Kidney (tissue), 13 donors: ENCODE measurements at regions not wholly inside any gene's neighbourhood (a gene's known extent, or its start where the extent isn't known, plus 50 kb on each side); places are given as distances from the start of the nearest gene placed in this dataset.

Experiments used
- DNase-seq, 5 donors: peaks; one replicate each; pipeline ENCODE4 v3.0.0-alpha.2; 2013 to 2020
- FAIRE-seq: peaks from 2 replicates; lab custom pipeline; 2012; peaks lifted over from hg19 to GRCh38; lab: Jason Lieb, UNC
- H3K27ac ChIP-seq, 2 donors: one replicate each; pipeline ENCODE4 v1.7.0; 2013; ENCODE audit warnings: low read depth in 2 of 2, low read length in 2 of 2, inconsistent platforms in 1 of 2
- H3K27me3 ChIP-seq: one replicate; pipeline ENCODE4 v1.7.1; 2013; ENCODE audit warnings: low read length, inconsistent platforms; ENCODE audit not compliant: control insufficient read depth, insufficient read depth
- H3K36me3 ChIP-seq, 3 donors: one replicate each; pipeline versions ENCODE4 v1.7.0 to v1.7.1; 2013; ENCODE audit warnings: low read length in 3 of 3, control low read depth in 1 of 3, inconsistent platforms in 1 of 3; ENCODE audit not compliant: insufficient read depth in 3 of 3, control insufficient read depth in 2 of 3
- H3K4me1 ChIP-seq, 3 donors: one replicate each; pipeline versions ENCODE4 v1.7.0 to v1.7.1; 2013; ENCODE audit warnings: low read length in 3 of 3, inconsistent platforms in 1 of 3, low read depth in 1 of 3; ENCODE audit not compliant: control insufficient read depth in 2 of 3, insufficient read depth in 2 of 3
- H3K4me3 ChIP-seq, 3 donors: one replicate each; pipeline versions ENCODE4 v1.7.0 to v1.8.1; 2013; ENCODE audit warnings: low read length in 3 of 3, control low read depth in 1 of 3, inconsistent platforms in 1 of 3
- H3K9ac ChIP-seq, 3 donors: one replicate each; pipeline versions ENCODE4 v1.7.0 to v1.7.1; 2013; ENCODE audit warnings: low read length in 3 of 3, control low read depth in 1 of 3, inconsistent platforms in 1 of 3
- H3K9me3 ChIP-seq, 3 donors: one replicate each; pipeline versions ENCODE4 v1.7.0 to v1.7.1; 2013; ENCODE audit warnings: low read length in 3 of 3, control low read depth in 1 of 3, inconsistent platforms in 1 of 3; ENCODE audit not compliant: control insufficient read depth in 2 of 3, insufficient read depth in 1 of 3
- CTCF ChIP-seq: IDR thresholded peaks from 3 replicates; pipeline ENCODE4 v1.5.1; 2012; ENCODE audit warnings: mild to moderate bottlenecking, moderate library complexity, borderline replicate concordance; ENCODE audit not compliant: insufficient read depth; ENCODE audit errors: extremely low read depth
- intact Hi-C: fragments of 100-400 bp; cut with DNase I; formaldehyde crosslinking; loops from one replicate; pipeline ENCODE4 v1.11.1; 2022
- donor health status: control.
- donor health status: control.
- donor health status: control.
- donor health status: control.
- donor health status: control.
- donor health status: DM: yes; HTN: yes; CAD: no.
- donor health status: Normal renal cell carcinoma (clear cell type).

GRCh38 chr2:107595285-107595684 is 231.4 kb upstream of the RGPD4 start:
- no peak overlapping the region for H3K9ac ChIP-seq
- no peaks in the 10 kb centered on the region for H3K27me3 ChIP-seq
- no peaks in the 10 kb centered on the region for H3K9me3 ChIP-seq
- no peak for FAIRE-seq
- TF ChIP-seq CTCF: no peak
- H3K27ac ChIP-seq: no peak overlapping the region
- intact Hi-C loops: no loop called here
- no peaks in the 10 kb centered on the region for H3K4me1 ChIP-seq
- no peaks in the 10 kb centered on the region for H3K36me3 ChIP-seq
- H3K4me3 ChIP-seq: no peak overlapping the region
- no peak for DNase-seq

GRCh38 chr2:107595749-107596148 is 230.9 kb upstream of the RGPD4 start:
- Histone ChIP-seq H3K36me3 (no peaks in the 10 kb centered on the region), H3K27ac (no peak overlapping the region), H3K4me3 (no peak overlapping the region), H3K27me3 (no peaks in the 10 kb centered on the region), H3K9ac (no peak overlapping the region), H3K4me1 (no peaks in the 10 kb centered on the region), H3K9me3 (no peaks in the 10 kb centered on the region)
- DNase-seq (no peak), FAIRE-seq (no peak)
- intact Hi-C loops: no loop called here
- no peak for TF ChIP-seq CTCF

GRCh38 chr2:107597507-107597906 is 229.2 kb upstream of the RGPD4 start:
- no peaks in the 10 kb centered on the region for H3K36me3 ChIP-seq
- no peak overlapping the region for H3K27ac ChIP-seq
- no peak for TF ChIP-seq CTCF
- no peaks in the 10 kb centered on the region for H3K27me3 ChIP-seq
- DNase-seq (no peak), FAIRE-seq (no peak)
- no peaks in the 10 kb centered on the region for H3K4me1 ChIP-seq
- H3K9me3 ChIP-seq: no peaks in the 10 kb centered on the region
- no peak overlapping the region for H3K4me3 ChIP-seq
- no peak overlapping the region for H3K9ac ChIP-seq
- intact Hi-C loops: no loop called here

- no peaks in the 10 kb centered on the region for H3K27me3 ChIP-seq
- no peak overlapping the region for H3K9ac ChIP-seq
- no peak overlapping the region for H3K4me3 ChIP-seq
- intact Hi-C loops: no loop called here
- TF ChIP-seq CTCF: no peak
- no peaks in the 10 kb centered on the region for H3K9me3 ChIP-seq
- no peak overlapping the region for H3K27ac ChIP-seq
- H3K4me1 ChIP-seq: no peaks in the 10 kb centered on the region
- H3K36me3 ChIP-seq: no peaks in the 10 kb centered on the region
- DNase-seq: no peak
- no peak for FAIRE-seq
These were observed 223.9 kb upstream of the RGPD4 start for GRCh38 chr2:107602801-107603200.
